ENCODE measurements at regions not wholly inside any gene's neighbourhood (a gene's known extent, or its start where the extent isn't known, plus 50 kb on each side); places are given as distances from the start of the nearest gene placed in this dataset.

- peak; percentile 29 to 33 for DNase-seq (ENCODE audit: low read depth in 2 of 2)
- TF ChIP-seq CTCF (IDR thresholded peaks at IDR 0.05; ENCODE audit: low read depth, low read length): no peak
- H3K4me3 ChIP-seq (replicated peaks in 1 of 2; ENCODE audit: low read depth in 2 of 2, low read length in 2 of 2): no peak overlapping the region
Measured at GRCh38 chr5:120297616-120298015, 166.5 kb upstream of the PRR16 start.

DNA sequence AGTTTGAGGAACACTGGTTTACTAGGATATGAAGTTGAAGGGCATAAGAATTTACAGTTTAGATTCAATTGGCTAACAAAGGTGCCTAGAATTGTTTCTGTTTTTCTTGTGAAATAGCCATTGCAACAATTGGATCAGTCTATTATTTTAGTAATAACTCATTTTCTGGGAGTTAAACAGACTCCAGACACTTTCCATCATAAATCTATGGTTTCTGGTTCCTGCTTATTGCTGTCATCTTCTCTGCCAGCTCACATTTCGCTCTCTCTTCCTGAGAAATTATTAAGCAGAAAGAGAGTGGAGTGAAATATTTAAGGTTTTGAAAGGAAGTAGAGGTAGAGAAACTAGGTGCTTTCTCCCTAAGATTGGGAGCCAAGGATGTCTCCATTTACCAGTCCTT, 165.1 kb upstream of the PRR16 start:
- no peak overlapping the region for H3K4me3 ChIP-seq (replicated peaks in 1 of 2; ENCODE audit: low read depth in 2 of 2, low read length in 2 of 2)
- TF ChIP-seq CTCF (IDR thresholded peaks at IDR 0.05; ENCODE audit: low read depth, low read length): no peak

DNA sequence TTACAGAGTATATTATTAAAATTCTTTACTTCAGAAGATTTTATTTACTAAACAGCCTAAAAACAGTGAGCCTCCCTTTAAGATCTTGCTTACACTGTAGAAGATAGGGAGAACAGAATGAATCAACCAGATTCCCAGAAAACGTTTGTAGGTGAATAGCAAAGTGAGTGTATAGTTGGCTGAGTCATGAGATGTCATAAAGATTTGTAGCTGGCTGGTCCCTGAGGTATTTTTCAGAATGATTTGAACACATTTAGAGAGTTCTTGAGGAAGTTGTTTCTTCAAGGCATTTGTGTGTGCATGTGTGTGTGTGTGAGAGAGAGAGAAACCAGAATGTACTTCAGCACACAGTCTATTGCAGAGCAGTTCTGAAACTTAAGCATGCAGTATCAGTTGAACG, 159.4 kb upstream of the PRR16 start:
- no peak for TF ChIP-seq CTCF (IDR thresholded peaks at IDR 0.05; ENCODE audit: low read depth, low read length)
- DNase-seq (ENCODE audit: low read depth in 2 of 2): peak; percentile 42 to 77
- H3K4me3 ChIP-seq (replicated peaks in 1 of 2; ENCODE audit: low read depth in 2 of 2, low read length in 2 of 2): no peak overlapping the region

More for the DNA sequence above, 165.1 kb upstream of the PRR16 start:
- DNase-seq (ENCODE audit: low read depth in 2 of 2): no peak

DNA sequence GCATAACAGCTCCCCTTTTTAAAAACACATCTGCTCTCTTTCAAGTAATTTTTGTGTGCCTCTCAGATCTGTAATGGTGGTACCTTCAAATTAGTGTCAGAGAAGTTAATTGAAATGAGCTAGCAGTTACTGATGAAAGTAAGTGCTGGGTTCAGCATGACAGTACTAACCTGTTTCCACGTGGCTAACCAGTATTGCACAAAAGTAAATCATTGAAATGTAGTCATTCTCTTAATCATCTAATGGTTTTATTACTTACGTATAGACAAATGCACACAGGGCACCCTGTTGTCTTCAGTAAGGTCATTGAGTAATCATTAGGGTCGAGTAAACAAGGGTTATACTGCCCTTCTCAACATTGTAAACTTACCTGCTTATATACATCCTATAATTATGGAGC, 157.8 kb upstream of the PRR16 start:
- no peak overlapping the region for H3K4me3 ChIP-seq (replicated peaks in 1 of 2; ENCODE audit: low read depth in 2 of 2, low read length in 2 of 2)
- peak in 1 of 2 donors; percentile 9 for DNase-seq (ENCODE audit: low read depth in 2 of 2)
- no peak for TF ChIP-seq CTCF (IDR thresholded peaks at IDR 0.05; ENCODE audit: low read depth, low read length)

DNA sequence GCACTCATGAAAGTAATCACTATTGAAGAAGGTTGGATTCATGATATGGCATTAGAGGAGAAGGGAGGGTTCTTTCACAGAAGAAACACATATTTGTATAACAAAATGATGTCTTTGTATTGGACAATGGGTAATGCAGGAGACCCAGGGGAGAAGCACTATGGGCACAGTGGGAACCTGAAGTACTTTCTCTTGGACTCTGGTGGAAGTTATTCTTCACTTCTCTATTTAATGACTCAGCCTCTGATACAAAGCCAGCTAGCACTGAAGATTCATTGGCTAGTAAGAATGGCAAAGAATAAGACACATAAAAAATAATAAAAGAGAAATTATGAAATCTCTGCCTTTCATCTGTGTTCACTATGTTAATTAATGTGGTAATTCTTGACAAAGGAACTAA, 149.9 kb upstream of the PRR16 start:
- no peak for TF ChIP-seq CTCF (IDR thresholded peaks at IDR 0.05; ENCODE audit: low read depth, low read length)
- no peak overlapping the region for H3K4me3 ChIP-seq (replicated peaks in 1 of 2; ENCODE audit: low read depth in 2 of 2, low read length in 2 of 2)
- peak; percentile 28 to 71 for DNase-seq (ENCODE audit: low read depth in 2 of 2)

- no peak for DNase-seq (ENCODE audit: low read depth in 2 of 2)
- no peak for TF ChIP-seq CTCF (IDR thresholded peaks at IDR 0.05; ENCODE audit: low read depth, low read length)
- no peak overlapping the region for H3K4me3 ChIP-seq (replicated peaks in 1 of 2; ENCODE audit: low read depth in 2 of 2, low read length in 2 of 2)
Measured at GRCh38 chr5:120320626-120321025, 143.5 kb upstream of the PRR16 start.

DNA sequence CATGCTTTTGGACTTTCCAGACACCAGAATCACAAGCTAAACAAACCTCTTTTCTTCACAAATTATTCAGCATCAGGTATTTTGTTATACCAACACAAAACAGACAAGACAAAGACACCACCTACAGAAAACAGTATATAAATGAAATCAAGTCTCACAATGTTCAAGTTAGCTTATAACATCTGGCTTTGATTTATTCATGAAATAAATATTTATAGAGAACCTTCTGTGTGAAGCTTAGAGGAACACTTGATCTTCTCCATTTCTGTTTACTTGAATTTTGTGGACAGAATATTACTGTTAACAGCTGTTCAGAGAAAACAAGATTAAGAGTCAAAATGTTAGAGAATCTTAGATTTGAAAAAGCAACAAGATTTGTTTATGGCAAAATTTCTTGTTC, 137.4 kb upstream of the PRR16 start:
- H3K4me3 ChIP-seq (replicated peaks in 1 of 2; ENCODE audit: low read depth in 2 of 2, low read length in 2 of 2): no peak overlapping the region
- TF ChIP-seq CTCF (IDR thresholded peaks at IDR 0.05; ENCODE audit: low read depth, low read length): no peak
- no peak for DNase-seq (ENCODE audit: low read depth in 2 of 2)

All from cardiac fibroblast (primary cell).